CD4-positive, alpha-beta T cell treated with Interleukin-15 for 1 hour (primary cell): ENCODE measurements at regions not wholly inside any gene's neighbourhood (a gene's known extent, or its start where the extent isn't known, plus 50 kb on each side); places are given as distances from the start of the nearest gene placed in this dataset.

Experiments
- DNase-seq: peaks from one replicate; pipeline ENCODE4 v3.0.0-alpha.2; 2020

DNA sequence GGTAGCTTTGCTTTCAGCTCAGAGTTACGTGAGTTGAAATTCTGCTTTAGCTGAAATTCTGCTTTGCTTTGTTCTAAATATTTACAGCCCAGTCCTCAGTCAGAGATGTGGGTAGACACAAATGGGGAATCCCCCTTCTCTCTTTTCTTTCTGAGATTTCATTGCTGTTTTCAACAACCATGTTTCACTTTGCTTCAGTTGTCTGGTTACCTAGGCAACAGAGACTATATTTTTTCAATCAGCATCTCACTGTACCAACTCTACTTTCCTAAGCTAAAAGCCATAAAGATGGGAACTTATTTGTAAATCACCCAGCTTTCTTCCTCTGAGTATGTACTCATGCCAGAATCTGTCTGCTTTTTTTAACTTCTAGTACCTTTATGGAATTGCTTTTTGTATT is 509.0 kb downstream of the OLFM4 start:
- DNase-seq, result no peak

GRCh38 chr13:53545340-53545941 is 516.8 kb downstream of the OLFM4 start:
- DNase-seq, result no peak

- DNase-seq, result no peak
Measured at GRCh38 chr13:53560556-53560955, 531.9 kb downstream of the OLFM4 start.

DNA sequence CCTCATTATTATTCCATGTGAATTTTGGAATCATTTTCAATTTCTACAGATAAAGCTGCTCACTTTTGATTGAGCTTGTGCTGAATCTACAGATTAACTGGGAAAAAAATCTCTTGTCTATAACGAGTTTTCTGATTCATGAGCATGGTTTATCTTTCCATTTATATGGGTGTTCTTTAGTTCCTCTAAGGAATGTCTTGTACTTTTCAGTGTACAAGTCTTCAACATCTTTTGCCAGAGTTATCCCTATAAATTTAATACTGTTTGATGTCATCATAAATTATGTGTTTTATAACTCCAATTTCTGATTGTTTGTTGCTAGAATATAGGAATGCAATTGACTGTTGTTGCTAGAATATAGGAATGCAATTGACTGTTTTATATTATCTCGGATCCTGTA is 533.8 kb downstream of the OLFM4 start:
- DNase-seq, result no peak

DNA sequence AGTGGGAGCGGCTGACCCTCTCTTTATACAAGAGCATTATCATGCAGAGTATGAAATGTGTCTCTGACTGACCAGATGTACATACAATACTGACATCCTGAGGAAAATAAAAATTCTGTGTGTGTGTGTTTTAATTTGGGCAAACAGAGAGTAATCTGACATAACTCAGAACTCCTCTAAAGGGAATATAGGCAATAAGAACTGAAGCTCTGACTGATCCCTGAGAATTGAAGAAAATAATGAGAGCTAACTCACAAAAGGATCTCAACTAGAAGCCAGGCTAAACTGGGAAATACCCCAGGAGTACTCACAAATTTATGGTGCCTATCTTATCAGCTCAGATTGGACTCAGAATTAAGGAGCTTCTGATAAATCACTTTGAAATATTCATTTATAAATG is 539.9 kb downstream of the OLFM4 start:
- DNase-seq, result no peak

DNA sequence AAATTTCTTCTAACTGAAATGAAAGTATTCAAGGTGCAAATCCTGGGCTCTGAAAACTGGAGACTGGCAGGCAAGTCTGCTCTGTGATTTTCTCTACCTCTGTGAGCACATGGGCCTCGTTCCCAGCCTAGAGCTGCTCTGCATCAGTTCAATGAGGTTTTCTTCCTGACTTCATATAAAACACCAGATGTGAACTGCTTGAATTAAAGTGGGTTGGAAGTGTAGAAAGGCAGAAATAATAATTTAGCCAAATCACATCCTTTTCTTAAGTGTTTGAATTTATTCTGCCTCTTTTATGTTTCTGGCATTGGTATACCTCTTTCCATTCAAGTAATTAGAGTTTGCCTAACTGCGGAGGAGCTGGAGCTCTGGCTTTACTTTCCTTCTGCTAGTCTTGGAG is 540.8 kb downstream of the OLFM4 start:
- no peak for DNase-seq

- DNase-seq, result no peak
Measured at GRCh38 chr13:53601113-53601512, 572.5 kb downstream of the OLFM4 start.

DNA sequence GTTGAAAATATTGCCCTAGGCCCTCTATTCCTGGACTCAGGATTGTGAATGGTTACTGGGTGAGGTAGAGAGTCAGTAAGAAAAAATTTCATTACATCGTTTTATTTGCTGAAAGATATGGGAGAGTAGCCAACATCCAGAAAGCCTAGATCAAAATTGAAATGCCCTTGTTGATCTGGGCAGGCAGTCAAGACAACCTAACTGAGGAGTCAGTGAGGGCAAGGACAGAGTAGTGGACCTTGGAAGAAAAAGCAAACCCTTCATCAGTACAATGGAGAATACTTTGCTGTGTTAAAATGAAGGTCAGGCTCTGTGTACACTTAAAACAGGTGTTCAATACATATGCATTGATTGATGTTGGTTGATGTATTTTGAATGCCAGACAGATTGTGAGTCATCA is 576.7 kb downstream of the OLFM4 start:
- no peak for DNase-seq

DNA sequence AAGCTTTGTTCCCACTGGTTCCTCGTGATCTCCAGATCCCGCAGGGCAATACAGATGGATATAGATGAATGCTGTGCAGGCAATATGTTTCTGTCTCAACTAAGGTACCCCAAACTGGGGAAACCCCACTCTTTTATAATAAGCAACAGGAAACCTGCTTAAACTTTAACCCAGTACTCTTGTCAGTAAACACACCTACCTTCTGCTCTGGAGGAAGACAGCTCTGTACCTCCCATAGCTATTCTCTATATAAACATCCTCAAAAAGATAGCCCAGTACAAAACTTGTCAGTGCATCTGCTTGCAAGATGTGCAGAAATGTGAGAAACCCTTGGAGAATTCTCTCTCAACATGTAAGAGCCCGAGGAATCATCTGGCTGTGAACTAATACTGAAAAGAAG is 583.6 kb downstream of the OLFM4 start:
- DNase-seq, result no peak

DNA sequence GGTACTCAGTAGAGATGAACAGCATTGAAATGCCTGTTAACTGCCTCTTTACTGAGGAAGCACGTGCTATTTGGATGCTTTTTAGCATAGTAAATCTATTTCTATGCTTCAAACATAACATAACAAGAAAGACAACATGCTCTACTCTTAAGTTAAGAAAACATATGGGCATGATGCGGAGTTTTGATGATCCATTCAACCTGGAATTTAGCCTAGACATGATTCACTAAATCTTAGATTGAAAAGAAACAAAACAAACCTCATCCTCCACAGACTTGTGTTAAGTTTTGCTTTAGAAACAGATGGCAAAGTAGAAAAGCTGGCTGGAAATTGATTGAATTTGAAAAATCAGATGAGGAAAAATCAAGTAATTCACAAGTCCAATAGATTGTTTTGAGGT is 593.8 kb downstream of the OLFM4 start:
- no peak for DNase-seq

- DNase-seq, result no peak
Measured at GRCh38 chr13:53623146-53623545, 594.5 kb downstream of the OLFM4 start.

DNA sequence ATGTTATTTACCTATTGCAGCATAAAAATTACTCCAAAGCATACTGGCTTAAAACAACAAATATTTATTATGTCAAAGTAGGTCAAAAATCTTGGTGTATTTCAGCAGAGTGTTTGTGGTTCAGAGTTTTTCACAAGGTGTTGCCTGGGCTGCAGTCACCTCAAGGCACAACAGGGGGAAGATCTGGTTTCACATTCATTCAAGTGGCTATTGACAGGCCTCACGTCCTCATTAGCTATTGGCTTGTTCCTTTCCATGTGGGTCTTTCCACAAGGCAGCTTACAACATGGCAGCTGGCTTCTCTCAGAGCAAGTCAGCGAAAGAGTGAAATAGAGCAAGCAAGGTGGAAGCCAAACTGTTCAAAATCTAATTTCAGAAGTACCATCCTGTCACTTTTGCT is 602.9 kb downstream of the OLFM4 start:
- DNase-seq, result no peak

DNA sequence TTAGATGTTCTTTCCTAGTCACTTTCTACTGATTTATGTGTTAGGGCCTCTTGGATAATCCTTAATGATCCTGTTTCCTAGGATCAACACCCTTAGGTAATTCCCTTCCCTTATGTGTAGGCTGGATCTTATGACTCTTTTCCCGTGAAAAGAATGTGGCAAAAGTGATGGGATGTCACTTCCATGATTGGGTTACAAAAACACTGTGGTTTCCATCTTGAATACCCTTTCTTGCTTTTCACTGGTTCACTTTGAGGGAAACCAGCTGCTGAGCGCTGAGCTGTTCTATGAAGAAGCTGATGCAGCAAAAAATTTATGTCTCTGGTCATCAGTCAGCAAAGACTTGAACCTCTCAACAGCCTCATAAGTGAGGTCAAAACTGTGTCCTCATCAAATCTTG is 609.4 kb downstream of the OLFM4 start:
- no peak for DNase-seq

DNA sequence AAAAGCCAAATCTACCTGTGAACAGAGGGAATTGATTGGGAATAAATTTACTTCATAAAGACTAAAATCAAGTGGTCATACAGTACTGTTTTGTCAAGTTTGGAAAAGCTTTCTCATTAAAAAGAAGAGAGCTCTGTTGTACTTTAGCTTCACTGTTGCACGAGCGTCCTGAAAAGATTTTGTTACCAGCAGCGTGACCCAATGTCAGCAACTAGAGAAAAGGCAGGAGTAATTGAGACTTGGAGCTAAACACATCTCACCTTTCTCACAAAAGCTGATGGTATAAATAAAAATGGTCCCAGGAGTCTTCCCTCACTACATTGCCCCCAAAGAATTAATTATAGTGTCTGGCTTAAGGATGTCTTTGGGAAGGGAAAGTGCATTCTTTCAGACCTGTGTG is 613.7 kb downstream of the OLFM4 start:
- DNase-seq, result no peak

- no peak for DNase-seq
Measured at GRCh38 chr13:53648673-53649072, 620.1 kb downstream of the OLFM4 start.

GRCh38 chr13:53672005-53672404 is 643.4 kb downstream of the OLFM4 start:
- no peak for DNase-seq

GRCh38 chr13:53683146-53683545 is 654.5 kb downstream of the OLFM4 start:
- no peak for DNase-seq

DNA sequence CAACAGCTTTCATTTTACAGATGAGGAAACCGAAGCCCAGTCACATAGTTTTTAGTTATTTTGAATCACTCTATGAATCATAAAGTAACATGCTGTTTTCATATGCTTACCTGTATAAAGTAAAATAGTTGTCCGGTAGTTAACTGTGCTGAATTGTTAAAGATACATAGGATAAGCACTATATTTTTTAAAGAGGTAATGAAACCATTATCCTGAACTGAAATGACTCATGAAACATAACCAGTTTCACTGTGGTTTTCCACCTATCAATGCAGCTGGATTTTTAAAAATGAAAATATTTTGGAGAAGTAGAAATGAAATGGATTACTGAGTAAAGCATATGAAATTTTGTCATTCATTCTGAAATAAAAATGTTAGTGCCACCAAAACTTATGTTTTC is 655.0 kb downstream of the OLFM4 start:
- DNase-seq, result no peak

GRCh38 chr13:53691417-53691816 is 662.8 kb downstream of the OLFM4 start:
- no peak for DNase-seq

GRCh38 chr13:53694814-53695532 is 666.4 kb downstream of the OLFM4 start:
- DNase-seq, result no peak

- no peak for DNase-seq
Measured at GRCh38 chr13:53703371-53704080, 674.9 kb downstream of the OLFM4 start.

DNA sequence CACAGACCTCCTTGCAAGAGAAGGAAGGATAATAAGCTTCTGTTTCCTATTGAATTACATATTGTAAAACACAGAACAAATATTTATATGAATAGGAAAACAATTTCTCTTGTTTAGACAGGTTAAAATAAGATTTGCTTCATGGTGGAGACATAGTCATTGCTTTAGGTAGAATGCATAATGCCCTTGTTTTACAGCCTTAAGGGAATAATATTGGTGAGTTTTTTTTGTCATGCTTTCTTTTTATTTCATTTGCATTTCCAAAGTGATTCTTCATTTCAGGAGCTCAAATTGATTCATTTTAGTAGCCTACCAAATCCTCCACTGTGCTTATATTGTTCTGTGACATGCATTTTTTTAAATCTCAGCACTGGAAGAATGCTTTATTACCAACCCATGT is 690.7 kb downstream of the OLFM4 start:
- DNase-seq, result no peak

- no peak for DNase-seq
Measured at GRCh38 chr13:53732664-53733063, 704.1 kb downstream of the OLFM4 start.

GRCh38 chr13:53743906-53744305 is 715.3 kb downstream of the OLFM4 start:
- no peak for DNase-seq
